ENCODE measurements at regions not wholly inside any gene's neighbourhood (a gene's known extent, or its start where the extent isn't known, plus 50 kb on each side); places are given as distances from the start of the nearest gene placed in this dataset.

GRCh38 chr12:127334912-127335644, 931.9 kb upstream of the TMEM132C start:
- no peaks in the 10 kb centered on the region for H3K4me1 ChIP-seq (ENCODE audit: insufficient read depth)
- Mint-ChIP-seq H3K27me3 (ENCODE audit: insufficient read depth, low read depth, poor library complexity) (peaks cover 3% of the 10 kb centered on the region), H3K9me3 (peaks cover 98% of the 10 kb centered on the region), H3K27ac (no peak overlapping the region), H3K4me1 (no peaks in the 10 kb centered on the region), H3K36me3 (ENCODE audit: low read depth) (peaks cover 29% of the 10 kb centered on the region; the same call in 2 of the 3 replicates), H3K4me3 (no peak overlapping the region)
- no peak for ATAC-seq
- H3K9me2 ChIP-seq (ENCODE audit: insufficient read depth), result no peaks in the 10 kb centered on the region
- H3K36me3 ChIP-seq (ENCODE audit: insufficient read depth), result no peaks in the 10 kb centered on the region
- no peak overlapping the region for H3K4me2 ChIP-seq
- no peak for DNase-seq (ENCODE audit: low spot score)
- no peaks in the 10 kb centered on the region for H3F3A ChIP-seq (replicated peaks; ENCODE audit: low read depth)
- H2AFZ ChIP-seq, result no peak overlapping the region
- no peaks in the 10 kb centered on the region for H4K20me1 ChIP-seq (replicated peaks; ENCODE audit: insufficient read depth)
- H3K27ac ChIP-seq (ENCODE audit: low read depth), result no peak overlapping the region
- no peak overlapping the region for H3K4me3 ChIP-seq
- no peaks in the 10 kb centered on the region for H3K79me2 ChIP-seq (replicated peaks; ENCODE audit: insufficient read depth)
- TF ChIP-seq ETS1 (IDR thresholded peaks at IDR 0.05), result no peak
- TF ChIP-seq CTCF (conservative IDR thresholded peaks at IDR 0.05; ENCODE audit: low read depth in 2 of 2), result no peak
- TF ChIP-seq POLR2AphosphoS5 (IDR thresholded peaks at IDR 0.05; ENCODE audit: low read depth), result no peak
- no peak for TF ChIP-seq NANOG (IDR thresholded peaks at IDR 0.05; ENCODE audit: borderline replicate concordance)
- no peak for TF ChIP-seq ZNF462 (CRISPR knock-in tag; IDR thresholded peaks at IDR 0.05)
- no peak for TF ChIP-seq STAT1 (IDR thresholded peaks at IDR 0.05; ENCODE audit: unreplicated experiment)
- no peak for TF ChIP-seq CREB1 (CRISPR knock-in tag; IDR thresholded peaks at IDR 0.05; ENCODE audit: low read depth)
- no peak for TF ChIP-seq ZNF114 (CRISPR knock-in tag; IDR thresholded peaks at IDR 0.05)
- no peak for TF ChIP-seq EZH2phosphoT487 (IDR thresholded peaks at IDR 0.05; ENCODE audit: unreplicated experiment)
- no peak for TF ChIP-seq EZH2 (IDR thresholded peaks at IDR 0.05; ENCODE audit: low read depth, unreplicated experiment)
- TF ChIP-seq ZNF331 (CRISPR knock-in tag; IDR thresholded peaks at IDR 0.05; ENCODE audit: low read depth), result no peak
- no peak for TF ChIP-seq JUNB (IDR thresholded peaks at IDR 0.05; ENCODE audit: unreplicated experiment)
- TF ChIP-seq REST (IDR thresholded peaks at IDR 0.05; ENCODE audit: unreplicated experiment), result no peak
- no peaks in the 10 kb centered on the region for H3K27me3 ChIP-seq (ENCODE audit: insufficient read depth)
